HS-5 (cell line): ENCODE measurements at regions not wholly inside any gene's neighbourhood (a gene's known extent, or its start where the extent isn't known, plus 50 kb on each side); places are given as distances from the start of the nearest gene placed in this dataset.
"Not testable (repeated sequence)": the region's sequence is repeated elsewhere in the genome, so short reads cannot be mapped to it uniquely, and the experiment has no call there.

ENCODE experiments used
- DNase-seq: peaks from one replicate; pipeline ENCODE4 v3.0.0-alpha.2; 2012; ENCODE audit warnings: low read depth

- no peak for DNase-seq
Measured at GRCh38 chr10:33899578-33900531, 565.4 kb upstream of the NRP1 start.

- DNase-seq: no peak
Measured at GRCh38 chr10:33897291-33897752, 562.9 kb upstream of the NRP1 start.

- DNase-seq: no peak
Measured at GRCh38 chr10:33893506-33893905, 559.0 kb upstream of the NRP1 start.

- no peak for DNase-seq
Measured at GRCh38 chr10:33889371-33889770, 554.9 kb upstream of the NRP1 start.

GRCh38 chr10:33887188-33887587 lies 552.7 kb upstream of the NRP1 start:
- no peak for DNase-seq

GRCh38 chr10:33886299-33886698 lies 551.8 kb upstream of the NRP1 start:
- no peak for DNase-seq

- DNase-seq: no peak
Measured at GRCh38 chr10:33884604-33885003, 550.1 kb upstream of the NRP1 start.

GRCh38 chr10:33883881-33884280 lies 549.4 kb upstream of the NRP1 start:
- no peak for DNase-seq

GRCh38 chr10:33882996-33883395 lies 548.5 kb upstream of the NRP1 start:
- DNase-seq: no peak

GRCh38 chr10:33880291-33880690 lies 545.8 kb upstream of the NRP1 start:
- no peak for DNase-seq

GRCh38 chr10:33878238-33878786 lies 543.8 kb upstream of the NRP1 start:
- DNase-seq: no peak

GRCh38 chr10:33876584-33877400 lies 542.3 kb upstream of the NRP1 start:
- no peak for DNase-seq

- no peak for DNase-seq
Measured at GRCh38 chr10:33875924-33876583, 541.6 kb upstream of the NRP1 start.

GRCh38 chr10:33871061-33871956 lies 536.8 kb upstream of the NRP1 start:
- no peak for DNase-seq

- no peak for DNase-seq
Measured at GRCh38 chr10:33869481-33869880, 535.0 kb upstream of the NRP1 start.

GRCh38 chr10:33869028-33869427 lies 534.6 kb upstream of the NRP1 start:
- no peak for DNase-seq

GRCh38 chr10:33867199-33867789 lies 532.8 kb upstream of the NRP1 start:
- not testable (repeated sequence) for DNase-seq

- DNase-seq: no peak
Measured at GRCh38 chr10:33863352-33863751, 528.9 kb upstream of the NRP1 start.

GRCh38 chr10:33862536-33863105 lies 528.2 kb upstream of the NRP1 start:
- no peak for DNase-seq

GRCh38 chr10:33861833-33862232 lies 527.4 kb upstream of the NRP1 start:
- no peak for DNase-seq
